ENCODE measurements at regions not wholly inside any gene's neighbourhood (a gene's known extent, or its start where the extent isn't known, plus 50 kb on each side); places are given as distances from the start of the nearest gene placed in this dataset.

DNA sequence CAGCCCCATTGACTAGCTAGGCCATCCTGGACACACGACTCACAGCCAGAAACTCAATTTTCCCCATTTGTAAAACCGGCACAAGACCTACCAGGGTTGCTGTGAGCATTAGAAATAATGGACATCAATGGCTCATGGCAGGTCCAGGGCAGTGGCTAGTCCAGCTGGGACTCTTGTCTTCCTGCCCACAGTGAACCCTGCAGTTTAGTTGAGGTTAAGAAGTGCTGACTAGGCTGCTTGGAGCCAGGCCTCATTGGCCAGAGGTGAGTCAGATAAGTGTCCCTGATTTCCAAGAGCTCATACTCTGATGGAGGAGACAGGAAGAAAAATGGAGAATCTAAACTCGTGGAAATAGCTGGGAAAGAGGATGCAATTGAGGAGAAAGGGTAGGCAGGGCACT lies 123.4 kb upstream of the ZNF92 start:
- Mint-ChIP-seq H3K27ac (ENCODE audit: unreplicated experiment) (no peak overlapping the region), H3K4me3 (ENCODE audit: unreplicated experiment) (peak overlapping the region; percentile 6), H3K27me3 (ENCODE audit: low read depth, unreplicated experiment) (no peaks in the 10 kb centered on the region), H3K9me3 (ENCODE audit: unreplicated experiment) (no peaks in the 10 kb centered on the region), H3K36me3 (ENCODE audit: low read depth, unreplicated experiment) (no peaks in the 10 kb centered on the region), H3K4me1 (ENCODE audit: low read depth, unreplicated experiment) (no peaks in the 10 kb centered on the region)
- no peak for TF ChIP-seq EZH2 (IDR thresholded peaks at IDR 0.05; ENCODE audit: insufficient read depth, low read length)
- TF ChIP-seq, protein P1, sequence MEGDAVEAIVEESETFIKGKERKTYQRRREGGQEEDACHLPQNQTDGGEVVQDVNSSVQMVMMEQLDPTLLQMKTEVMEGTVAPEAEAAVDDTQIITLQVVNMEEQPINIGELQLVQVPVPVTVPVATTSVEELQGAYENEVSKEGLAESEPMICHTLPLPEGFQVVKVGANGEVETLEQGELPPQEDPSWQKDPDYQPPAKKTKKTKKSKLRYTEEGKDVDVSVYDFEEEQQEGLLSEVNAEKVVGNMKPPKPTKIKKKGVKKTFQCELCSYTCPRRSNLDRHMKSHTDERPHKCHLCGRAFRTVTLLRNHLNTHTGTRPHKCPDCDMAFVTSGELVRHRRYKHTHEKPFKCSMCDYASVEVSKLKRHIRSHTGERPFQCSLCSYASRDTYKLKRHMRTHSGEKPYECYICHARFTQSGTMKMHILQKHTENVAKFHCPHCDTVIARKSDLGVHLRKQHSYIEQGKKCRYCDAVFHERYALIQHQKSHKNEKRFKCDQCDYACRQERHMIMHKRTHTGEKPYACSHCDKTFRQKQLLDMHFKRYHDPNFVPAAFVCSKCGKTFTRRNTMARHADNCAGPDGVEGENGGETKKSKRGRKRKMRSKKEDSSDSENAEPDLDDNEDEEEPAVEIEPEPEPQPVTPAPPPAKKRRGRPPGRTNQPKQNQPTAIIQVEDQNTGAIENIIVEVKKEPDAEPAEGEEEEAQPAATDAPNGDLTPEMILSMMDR (IDR thresholded peaks at IDR 0.05; ENCODE audit: insufficient read depth, low read depth, low read length), result no peak
- H2AFZ ChIP-seq (ENCODE audit: low read depth, low read length), result no peak overlapping the region
- no peak overlapping the region for H3K4me3 ChIP-seq (ENCODE audit: insufficient read depth, low read depth, low read length)
- H3K9me3 ChIP-seq (ENCODE audit: insufficient read depth, low read depth, low read length), result no peaks in the 10 kb centered on the region
- no peaks in the 10 kb centered on the region for H4K20me1 ChIP-seq (ENCODE audit: insufficient read depth, low read length)
- H3K4me1 ChIP-seq (ENCODE audit: insufficient read depth, low read length), result no peaks in the 10 kb centered on the region
- DNase-seq (ENCODE audit: low read depth), result no peak
- no peak overlapping the region for H3K9ac ChIP-seq (ENCODE audit: low read length)
- no peaks in the 10 kb centered on the region for H3K36me3 ChIP-seq (ENCODE audit: insufficient read depth, low read length)
- no peaks in the 10 kb centered on the region for H3K27me3 ChIP-seq (ENCODE audit: insufficient read depth, low read length)
- no peak overlapping the region for H3K4me2 ChIP-seq (ENCODE audit: low read length)
- FAIRE-seq, result no peak
- H3K79me2 ChIP-seq (ENCODE audit: insufficient read depth, low read length), result no peaks in the 10 kb centered on the region
- no peak overlapping the region for H3K27ac ChIP-seq (ENCODE audit: low read depth, low read length)

DNA sequence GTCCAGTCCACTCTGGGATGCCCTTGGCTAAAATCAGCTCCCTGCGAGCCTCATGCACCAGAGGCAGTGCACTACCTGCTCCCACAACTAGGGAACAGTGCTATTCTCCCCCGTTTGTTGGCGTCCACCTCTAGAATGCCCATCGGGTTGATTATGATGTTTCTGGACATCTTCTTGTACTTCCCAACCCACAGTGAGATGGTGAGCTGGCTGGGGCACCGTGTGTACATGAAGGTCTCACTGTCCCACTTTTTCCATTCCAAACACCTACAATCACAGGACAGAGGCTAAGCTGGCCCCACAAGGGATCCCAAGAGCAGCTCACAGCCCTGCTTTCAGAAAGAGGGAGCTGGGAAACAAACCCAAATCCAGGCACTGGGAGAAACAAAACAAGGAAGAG lies 126.2 kb upstream of the ZNF92 start:
- Mint-ChIP-seq H3K9me3 (ENCODE audit: unreplicated experiment) (no peaks in the 10 kb centered on the region), H3K4me1 (ENCODE audit: low read depth, unreplicated experiment) (no peaks in the 10 kb centered on the region), H3K4me3 (ENCODE audit: unreplicated experiment) (no peak overlapping the region), H3K27me3 (ENCODE audit: low read depth, unreplicated experiment) (peaks cover 4% of the 10 kb centered on the region), H3K36me3 (ENCODE audit: low read depth, unreplicated experiment) (no peaks in the 10 kb centered on the region), H3K27ac (ENCODE audit: unreplicated experiment) (no peak overlapping the region)
- Histone ChIP-seq H3K36me3 (ENCODE audit: insufficient read depth, low read length) (no peaks in the 10 kb centered on the region), H3K9ac (ENCODE audit: low read length) (no peak overlapping the region), H2AFZ (ENCODE audit: low read depth, low read length) (no peak overlapping the region), H3K27me3 (ENCODE audit: insufficient read depth, low read length) (no peaks in the 10 kb centered on the region), H3K4me1 (ENCODE audit: insufficient read depth, low read length) (no peaks in the 10 kb centered on the region), H3K79me2 (ENCODE audit: insufficient read depth, low read length) (no peaks in the 10 kb centered on the region), H3K4me2 (ENCODE audit: low read length) (no peak overlapping the region), H3K9me3 (ENCODE audit: insufficient read depth, low read depth, low read length) (no peaks in the 10 kb centered on the region), H3K4me3 (ENCODE audit: insufficient read depth, low read depth, low read length) (no peak overlapping the region), H3K27ac (ENCODE audit: low read depth, low read length) (no peak overlapping the region), H4K20me1 (ENCODE audit: insufficient read depth, low read length) (no peaks in the 10 kb centered on the region)
- no peak for FAIRE-seq
- no peak for TF ChIP-seq EZH2 (IDR thresholded peaks at IDR 0.05; ENCODE audit: insufficient read depth, low read length)
- TF ChIP-seq, protein P1 (IDR thresholded peaks at IDR 0.05; ENCODE audit: insufficient read depth, low read depth, low read length), result no peak
- DNase-seq (ENCODE audit: low read depth), result no peak

DNA sequence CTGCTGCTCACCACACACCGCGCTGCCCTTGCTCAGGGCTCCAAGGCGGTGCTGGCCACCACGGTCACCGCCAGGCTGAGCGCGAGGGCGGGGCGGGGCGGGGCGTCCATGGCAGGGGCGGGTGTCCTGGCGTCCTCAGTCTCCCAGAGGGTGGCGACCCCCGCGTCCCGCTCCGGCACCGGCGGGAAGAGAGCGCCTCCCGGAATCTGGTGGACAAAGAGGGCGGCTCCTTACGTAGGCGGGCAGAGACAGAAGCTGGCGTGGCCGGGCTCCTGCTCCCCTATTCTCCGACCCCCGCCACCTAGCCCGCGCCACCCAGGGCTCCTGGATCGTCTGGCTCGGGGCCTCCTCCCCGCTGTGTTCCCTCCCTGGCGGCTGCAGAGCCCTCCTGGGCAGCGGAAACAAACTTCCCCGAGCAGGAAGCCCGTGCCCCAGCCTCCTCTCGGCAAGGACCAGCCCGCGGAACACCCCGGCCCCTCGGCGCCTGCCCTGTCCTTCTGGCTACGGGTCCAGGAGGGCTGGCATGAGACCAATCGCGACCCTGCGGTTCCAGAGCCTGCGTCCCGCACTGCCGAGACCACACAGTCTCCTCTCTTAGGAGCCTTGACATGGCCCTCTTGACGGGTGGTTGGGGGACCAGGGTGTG lies 133.8 kb upstream of the ZNF92 start:
- DNase-seq (ENCODE audit: low read depth) (peak; percentile 14), FAIRE-seq (no peak)
- Histone ChIP-seq H3K27me3 (ENCODE audit: insufficient read depth, low read length) (no peaks in the 10 kb centered on the region), H3K9me3 (ENCODE audit: insufficient read depth, low read depth, low read length) (no peaks in the 10 kb centered on the region), H3K4me2 (ENCODE audit: low read length) (peak overlapping the region; percentile 94), H4K20me1 (ENCODE audit: insufficient read depth, low read length) (no peaks in the 10 kb centered on the region), H3K9ac (ENCODE audit: low read length) (peak overlapping the region; percentile 74), H3K79me2 (ENCODE audit: insufficient read depth, low read length) (no peaks in the 10 kb centered on the region), H2AFZ (ENCODE audit: low read depth, low read length) (peak overlapping the region; percentile 96), H3K4me1 (ENCODE audit: insufficient read depth, low read length) (peaks cover 6% of the 10 kb centered on the region), H3K4me3 (ENCODE audit: insufficient read depth, low read depth, low read length) (peak overlapping the region; percentile 67), H3K27ac (ENCODE audit: low read depth, low read length) (no peak overlapping the region), H3K36me3 (ENCODE audit: insufficient read depth, low read length) (no peaks in the 10 kb centered on the region)
- no peaks in the 10 kb centered on the region for H3K4me1 Mint-ChIP-seq (ENCODE audit: low read depth, unreplicated experiment)
- H3K9me3 Mint-ChIP-seq (ENCODE audit: unreplicated experiment), result peaks cover 3% of the 10 kb centered on the region
- peaks cover 2% of the 10 kb centered on the region for H3K36me3 Mint-ChIP-seq (ENCODE audit: low read depth, unreplicated experiment)
- TF ChIP-seq, protein P1 (IDR thresholded peaks at IDR 0.05; ENCODE audit: insufficient read depth, low read depth, low read length), result no peak
- TF ChIP-seq EZH2 (IDR thresholded peaks at IDR 0.05; ENCODE audit: insufficient read depth, low read length), result no peak
- peak overlapping the region; percentile 81 for H3K4me3 Mint-ChIP-seq (ENCODE audit: unreplicated experiment)
- peaks cover 15% of the 10 kb centered on the region for H3K27me3 Mint-ChIP-seq (ENCODE audit: low read depth, unreplicated experiment)
- no peak overlapping the region for H3K27ac Mint-ChIP-seq (ENCODE audit: unreplicated experiment)
